Loucy (cell line): ENCODE measurements at regions not wholly inside any gene's neighbourhood (a gene's known extent, or its start where the extent isn't known, plus 50 kb on each side); places are given as distances from the start of the nearest gene placed in this dataset.

Experiments
- EZH2phosphoT487 ChIP-seq: fragments of 200-600 bp; IDR thresholded peaks from 2 replicates; pipeline ENCODE4 v1.6.1; 2018; ENCODE audit warnings: antibody characterized with exemption, mild to moderate bottlenecking, moderate library complexity, borderline replicate concordance
- TF ChIP-seq, protein P1 (sequence below): fragments of 200-600 bp; sonication (generic); conservative IDR thresholded peaks from 2 replicates; pipeline ENCODE4 v1.5.1; 2014; ENCODE audit warnings: mild to moderate bottlenecking, antibody characterized with exemption, low read length

DNA sequence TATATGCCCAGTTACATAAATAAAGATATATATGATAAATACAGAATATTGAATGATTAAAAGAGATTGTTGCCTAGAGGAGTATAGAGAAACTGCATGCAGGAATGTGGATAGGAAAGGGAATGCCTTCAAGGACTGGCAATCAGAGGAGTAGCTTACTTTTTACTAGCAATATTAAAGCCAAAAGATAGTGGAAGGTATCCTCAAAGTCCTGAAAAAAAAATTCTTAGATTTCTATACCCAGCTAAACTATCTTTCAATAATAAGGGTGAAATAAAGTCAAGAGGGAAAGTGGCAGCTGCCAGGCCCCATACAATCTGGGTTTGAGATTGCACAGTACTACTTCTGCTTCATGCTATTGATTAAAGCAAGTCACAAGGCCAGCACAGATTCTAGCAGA, 733.2 kb downstream of the GATA3 start:
- TF ChIP-seq, protein P1, sequence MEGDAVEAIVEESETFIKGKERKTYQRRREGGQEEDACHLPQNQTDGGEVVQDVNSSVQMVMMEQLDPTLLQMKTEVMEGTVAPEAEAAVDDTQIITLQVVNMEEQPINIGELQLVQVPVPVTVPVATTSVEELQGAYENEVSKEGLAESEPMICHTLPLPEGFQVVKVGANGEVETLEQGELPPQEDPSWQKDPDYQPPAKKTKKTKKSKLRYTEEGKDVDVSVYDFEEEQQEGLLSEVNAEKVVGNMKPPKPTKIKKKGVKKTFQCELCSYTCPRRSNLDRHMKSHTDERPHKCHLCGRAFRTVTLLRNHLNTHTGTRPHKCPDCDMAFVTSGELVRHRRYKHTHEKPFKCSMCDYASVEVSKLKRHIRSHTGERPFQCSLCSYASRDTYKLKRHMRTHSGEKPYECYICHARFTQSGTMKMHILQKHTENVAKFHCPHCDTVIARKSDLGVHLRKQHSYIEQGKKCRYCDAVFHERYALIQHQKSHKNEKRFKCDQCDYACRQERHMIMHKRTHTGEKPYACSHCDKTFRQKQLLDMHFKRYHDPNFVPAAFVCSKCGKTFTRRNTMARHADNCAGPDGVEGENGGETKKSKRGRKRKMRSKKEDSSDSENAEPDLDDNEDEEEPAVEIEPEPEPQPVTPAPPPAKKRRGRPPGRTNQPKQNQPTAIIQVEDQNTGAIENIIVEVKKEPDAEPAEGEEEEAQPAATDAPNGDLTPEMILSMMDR, result no peak
- TF ChIP-seq EZH2phosphoT487, result no peak
